B cell (primary cell): ENCODE measurements at regions not wholly inside any gene's neighbourhood (a gene's known extent, or its start where the extent isn't known, plus 50 kb on each side); places are given as distances from the start of the nearest gene placed in this dataset.
"Not testable (repeated sequence)": the region's sequence is repeated elsewhere in the genome, so short reads cannot be mapped to it uniquely, and the experiment has no call there.

Experiments used
- ATAC-seq: fragments of 200-7000 bp; cut with Tn5 transposase; one replicate; pipeline ENCODE4 v1.10.0; 2021; ENCODE audit warnings: low read depth, mild to moderate bottlenecking, moderate number of reproducible peaks, moderate library complexity
- CTCF ChIA-PET: fragments of 350-600 bp; sonication (Branson Sonifier 250); formaldehyde crosslinking; loops from one replicate; lab custom pipeline; 2021; ENCODE audit warnings: antibody characterized with exemption, inconsistent platforms; lab: Charles Lee
- POLR2A ChIA-PET: fragments of 350-600 bp; sonication (Branson Sonifier 250); formaldehyde crosslinking; loops from one replicate; lab custom pipeline; 2021; ENCODE audit warnings: antibody characterized with exemption; lab: Charles Lee
- DNase-seq: peaks from one replicate; pipeline ENCODE4 v3.0.0; 2013
- H2AFZ ChIP-seq: 2 replicates; pipeline ENCODE4 v1.6.1; 2012; ENCODE audit warnings: mild to moderate bottlenecking, low read depth, low read length; ENCODE audit not compliant: insufficient read depth, poor library complexity, severe bottlenecking
- H3K27ac ChIP-seq, 2 donors: 1 replicate in 1 of 2; 2 replicates in 1 of 2; pipeline ENCODE4 v1.5.1; 2012 to 2013; ENCODE audit warnings: low read length in 2 of 2, mild to moderate bottlenecking in 2 of 2, moderate library complexity in 1 of 2
- H3K27me3 ChIP-seq, 4 experiments: fragments of 200-600 bp in 1 of 4; sonication (generic) in 1 of 4; replicated peaks in 1 of 4; 1 replicate in 2 of 4; 2 replicates in 2 of 4; pipeline versions ENCODE4 v1.6.1 to v1.7.0; 2013 to 2016; ENCODE audit warnings: low read length in 3 of 4, mild to moderate bottlenecking in 2 of 4, mixed read lengths in 1 of 4, moderate library complexity in 1 of 4; ENCODE audit not compliant: insufficient read depth in 4 of 4, control insufficient read depth in 3 of 4; ENCODE audit errors: control extremely low read depth in 1 of 4
- H3K36me3 ChIP-seq, 2 experiments: replicated peaks in 1 of 2; 1 replicate in 1 of 2; 2 replicates in 1 of 2; pipeline versions ENCODE4 v1.6.1 to v1.7.1; 2013; ENCODE audit warnings: low read length in 1 of 2; ENCODE audit not compliant: insufficient read depth in 2 of 2, control insufficient read depth in 1 of 2; ENCODE audit errors: control extremely low read depth in 1 of 2, extremely low read depth in 1 of 2
- H3K4me1 ChIP-seq, 2 donors: fragments of 200-600 bp in 1 of 2; sonication (generic) in 1 of 2; 1 replicate in 1 of 2; 2 replicates in 1 of 2; pipeline versions ENCODE4 v1.5.1 to v1.6.1; 2013 to 2017; ENCODE audit warnings: low read length in 2 of 2; ENCODE audit not compliant: control insufficient read depth in 2 of 2, insufficient read depth in 2 of 2
- H3K4me2 ChIP-seq: replicated peaks from 2 replicates; pipeline ENCODE3; 2012; ENCODE audit warnings: mild to moderate bottlenecking, low read depth, low read length; ENCODE audit not compliant: poor library complexity, severe bottlenecking
- H3K4me3 ChIP-seq, 5 experiments: fragments of 200-600 bp in 1 of 5; sonication (generic) in 1 of 5; 1 replicate in 3 of 5; 2 replicates in 2 of 5; pipeline versions ENCODE4 v1.5.1 to v1.7.0; 2011 to 2016; ENCODE audit warnings: low read length in 4 of 5, mild to moderate bottlenecking in 4 of 5, low read depth in 2 of 5, control low read depth in 1 of 5, moderate library complexity in 1 of 5; ENCODE audit not compliant: insufficient read depth in 1 of 5; ENCODE audit errors: control extremely low read depth in 1 of 5, extremely low read depth in 1 of 5
- H3K79me2 ChIP-seq: fragments of 200-600 bp; sonication (generic); one replicate; pipeline ENCODE4 v1.6.0; 2016; ENCODE audit warnings: low read length; ENCODE audit not compliant: control insufficient read depth, insufficient read depth
- H3K9ac ChIP-seq: fragments of 200-600 bp; sonication (generic); 2 replicates; pipeline ENCODE4 v1.6.1; 2017; ENCODE audit warnings: mild to moderate bottlenecking, low read length, moderate library complexity
- H3K9me3 ChIP-seq, 3 donors: one replicate each; pipeline versions ENCODE4 v1.6.1 to v1.7.1; 2013; ENCODE audit warnings: low read length in 2 of 3; ENCODE audit not compliant: control insufficient read depth in 2 of 3, insufficient read depth in 1 of 3; ENCODE audit errors: control extremely low read depth in 1 of 3
- H4K20me1 ChIP-seq: 2 replicates; pipeline ENCODE4 v1.6.0; 2012; ENCODE audit warnings: mild to moderate bottlenecking, low read length; ENCODE audit not compliant: insufficient read depth, control insufficient read depth, poor library complexity, severe bottlenecking
- H3K27ac Mint-ChIP-seq: one replicate; pipeline ENCODE4 v1.8.0; 2021; ENCODE audit warnings: mixed read lengths
- H3K27me3 Mint-ChIP-seq: one replicate; pipeline ENCODE4 v1.8.0; 2021; ENCODE audit warnings: mixed read lengths
- H3K4me1 Mint-ChIP-seq: one replicate; pipeline ENCODE4 v1.8.0; 2021; ENCODE audit warnings: mixed read lengths
- H3K4me3 Mint-ChIP-seq: one replicate; pipeline ENCODE4 v1.8.0; 2021; ENCODE audit warnings: mixed read lengths
- H3K9me3 Mint-ChIP-seq: one replicate; pipeline ENCODE4 v1.8.0; 2022; ENCODE audit warnings: mixed read lengths; ENCODE audit not compliant: insufficient read depth
- CTCF ChIP-seq: fragments of 200-600 bp; IDR thresholded peaks from one replicate; pipeline ENCODE4 v1.8.0; 2022; ENCODE audit warnings: antibody characterized with exemption, mild to moderate bottlenecking
- EZH2 ChIP-seq: IDR thresholded peaks from 2 replicates; pipeline ENCODE4 v1.6.1; 2012; ENCODE audit warnings: borderline replicate concordance, low read depth, mild to moderate bottlenecking, moderate library complexity, low read length; ENCODE audit not compliant: insufficient read depth, poor library complexity, severe bottlenecking
- WGBS: methylation state at CpG from one replicate; pipeline ENCODE4 v1.1.5; 2013; ENCODE audit warnings: missing lambda C conversion rate; ENCODE audit not compliant: insufficient coverage; 5-methylcytosine and 5-hydroxymethylcytosine counted together
- intact Hi-C: fragments of 100-400 bp; cut with micrococcal nuclease; formaldehyde crosslinking; loops from one replicate; pipeline ENCODE4 v1.10.0; 2022

- CTCF ChIA-PET = interaction anchor here (1.1 kb wide), 1 partner anchor 180 kb away, joined by 4 read pairs; no protein-coding TSS in a partner anchor
- H3K27ac Mint-ChIP-seq = no peak overlapping the region
- no peak for TF ChIP-seq EZH2
- no peak for TF ChIP-seq CTCF
These were observed 131.5 kb upstream of the KIF5B start for GRCh38 chr10:32187686-32188085.

GRCh38 chr10:32183652-32184051, 127.4 kb upstream of the KIF5B start:
- H3K9ac ChIP-seq, H3K79me2 ChIP-seq, ATAC-seq, intact Hi-C loops, H3K9me3 ChIP-seq, H3K4me1 ChIP-seq, H3K9me3 Mint-ChIP-seq, H4K20me1 ChIP-seq, H3K36me3 ChIP-seq, H2AFZ ChIP-seq, H3K27ac Mint-ChIP-seq, H3K4me1 Mint-ChIP-seq, DNase-seq, H3K27me3 ChIP-seq, H3K27ac ChIP-seq, H3K4me3 ChIP-seq, CTCF ChIA-PET, H3K4me2 ChIP-seq, H3K4me3 Mint-ChIP-seq, POLR2A ChIA-PET: not testable (repeated sequence)
- peaks cover 13% of the 10 kb centered on the region for H3K27me3 Mint-ChIP-seq
- no CpG with 5 or more reads among the region's 5 CpGs for WGBS

More at GRCh38 chr10:32187686-32188085, 131.5 kb upstream of the KIF5B start:
- no peak for ATAC-seq
- H3K9me3 ChIP-seq = no peaks in the 10 kb centered on the region
- peaks cover 0 to 4% of the 10 kb centered on the region in 2 donors for H3K4me1 ChIP-seq
- H3K4me2 ChIP-seq = no peak overlapping the region
- no peak overlapping the region for H3K9ac ChIP-seq
- DNase-seq = no peak
- H3K4me1 Mint-ChIP-seq = peaks cover 5% of the 10 kb centered on the region
- H3K79me2 ChIP-seq = no peaks in the 10 kb centered on the region
- peaks cover 10% of the 10 kb centered on the region for H3K27me3 Mint-ChIP-seq
- POLR2A ChIA-PET = no interaction called here
- 85% methylated on average over 4 of the region's 6 CpGs for WGBS
- intact Hi-C loops = no loop called here
- H3K36me3 ChIP-seq = no peaks in the 10 kb centered on the region
- no peak overlapping the region for H2AFZ ChIP-seq
- H3K9me3 Mint-ChIP-seq = no peaks in the 10 kb centered on the region
- H3K4me3 Mint-ChIP-seq = no peak overlapping the region
- peaks cover 0 to 7% (median 2%) of the 10 kb centered on the region in 4 experiments for H3K27me3 ChIP-seq
- H4K20me1 ChIP-seq = no peaks in the 10 kb centered on the region
- no peak overlapping the region for H3K4me3 ChIP-seq
- no peak overlapping the region for H3K27ac ChIP-seq
